ENCODE measurements at regions not wholly inside any gene's neighbourhood (a gene's known extent, or its start where the extent isn't known, plus 50 kb on each side); places are given as distances from the start of the nearest gene placed in this dataset.

- TF ChIP-seq CTCF (IDR thresholded peaks at IDR 0.05; ENCODE audit: low read depth, low read length), result no peak
- no peak for DNase-seq (ENCODE audit: extremely low read depth, low read depth)
Observed at GRCh38 chr1:8134546-8135235, 108.6 kb upstream of the ERRFI1 start.

GRCh38 chr1:8133657-8134430 lies 107.7 kb upstream of the ERRFI1 start:
- TF ChIP-seq CTCF (IDR thresholded peaks at IDR 0.05; ENCODE audit: low read depth, low read length), result no peak
- DNase-seq (ENCODE audit: extremely low read depth, low read depth), result peak; percentile 61

- TF ChIP-seq CTCF (IDR thresholded peaks at IDR 0.05; ENCODE audit: low read depth, low read length), result no peak
- no peak for DNase-seq (ENCODE audit: extremely low read depth, low read depth)
Observed at GRCh38 chr1:8133190-8133589, 107.1 kb upstream of the ERRFI1 start.

GRCh38 chr1:8127171-8127641 lies 101.1 kb upstream of the ERRFI1 start:
- no peak for DNase-seq (ENCODE audit: extremely low read depth, low read depth)
- TF ChIP-seq CTCF (IDR thresholded peaks at IDR 0.05; ENCODE audit: low read depth, low read length), result no peak

GRCh38 chr1:8122477-8123407 lies 96.6 kb upstream of the ERRFI1 start:
- DNase-seq (ENCODE audit: extremely low read depth, low read depth), result no peak

GRCh38 chr1:8122160-8122476 lies 96.0 kb upstream of the ERRFI1 start:
- no peak for DNase-seq (ENCODE audit: extremely low read depth, low read depth)
- TF ChIP-seq CTCF (IDR thresholded peaks at IDR 0.05; ENCODE audit: low read depth, low read length), result no peak

More at GRCh38 chr1:8122477-8123407, 96.6 kb upstream of the ERRFI1 start:
- no peak for TF ChIP-seq CTCF (IDR thresholded peaks at IDR 0.05; ENCODE audit: low read depth, low read length)

All from AG09319 (cell line).